Stomach (tissue), 8 donors: ENCODE measurements at regions not wholly inside any gene's neighbourhood (a gene's known extent, or its start where the extent isn't known, plus 50 kb on each side); places are given as distances from the start of the nearest gene placed in this dataset.

ENCODE experiments used
- DNase-seq, 2 donors: peaks; one replicate each; pipeline versions ENCODE4 v3.0.0 to v3.0.0-alpha.2; 2013 to 2019
- H3K27ac ChIP-seq, 5 donors: fragments of 200-600 bp in 4 of 5; sonication (generic) in 4 of 5; one replicate each; pipeline ENCODE4 v1.5.1; 2013 to 2019; ENCODE audit warnings: mild to moderate bottlenecking in 1 of 5, moderate library complexity in 1 of 5
- H3K27me3 ChIP-seq, 3 donors: fragments of 200-600 bp; sonication (generic); one replicate each; pipeline ENCODE4 v1.5.1; 2017 to 2019; ENCODE audit warnings: mixed run types in 1 of 3
- H3K36me3 ChIP-seq, 4 donors: fragments of 200-600 bp; sonication (generic); 1 replicate in 3 of 4; 2 replicates in 1 of 4; pipeline ENCODE4 v1.5.1; 2016 to 2019
- H3K4me1 ChIP-seq, 4 donors: fragments of 200-600 bp; sonication (generic); one replicate each; pipeline ENCODE4 v1.5.1; 2016 to 2019
- H3K4me3 ChIP-seq, 4 donors: fragments of 200-600 bp; sonication (generic) in 3 of 4; one replicate each; pipeline ENCODE4 v1.5.1; 2016 to 2019; ENCODE audit warnings: mild to moderate bottlenecking in 1 of 4
- H3K9me3 ChIP-seq, 4 donors: fragments of 200-600 bp; sonication (generic); one replicate each; pipeline ENCODE4 v1.5.1; 2016 to 2019
- EP300 ChIP-seq: sonication (generic); formaldehyde crosslinking; IDR thresholded peaks from one replicate; pipeline ENCODE4 v1.6.1; 2017; ENCODE audit warnings: antibody characterized with exemption
- POLR2A ChIP-seq, 4 donors: fragments of 450-650 bp; IDR thresholded peaks; one replicate each; pipeline ENCODE4 v1.6.1; 2016; ENCODE audit warnings: antibody characterized with exemption in 4 of 4, control low read depth in 2 of 4, mild to moderate bottlenecking in 1 of 4, moderate library complexity in 1 of 4
- POLR2AphosphoS5 ChIP-seq, 3 donors: sonication (generic); formaldehyde crosslinking; IDR thresholded peaks; one replicate each; pipeline ENCODE4 v1.6.1; 2016; ENCODE audit warnings: antibody characterized with exemption in 3 of 3
- WGBS, 5 donors: extraction: QIAGEN DNeasy Blood & Tissue Kit in 3 of 5; methylation state at CpG; one replicate each; pipeline versions ENCODE4 v1.1.5 to v1.1.7; 2013 to 2018; 5-methylcytosine and 5-hydroxymethylcytosine counted together
- intact Hi-C: fragments of 100-400 bp; cut with DNase I; formaldehyde crosslinking; loops from one replicate; pipeline ENCODE4 v1.15.1; 2023; ENCODE audit warnings: low total_unique reads
- TF ChIP-seq, protein P1 (sequence below), 7 experiments: fragments of 450-650 bp in 4 of 7; fragments of 200-600 bp in 3 of 7; sonication (generic) in 3 of 7; IDR thresholded peaks; one replicate each; pipeline ENCODE4 v1.5.1; 2016 to 2019; ENCODE audit warnings: antibody characterized with exemption in 7 of 7, control low read depth in 2 of 7, mild to moderate bottlenecking in 1 of 7
- donor health status: healthy with polysubstance abuse.
- donor health status: Bipolar disorder and iron deficiency.
- donor health status: healthy.

GRCh38 chr5:2487152-2487763 lies 264.2 kb downstream of the IRX2 start:
- H3K4me1 ChIP-seq = no peaks in the 10 kb centered on the region
- intact Hi-C loops = no loop called here
- H3K9me3 ChIP-seq = peaks cover 0 to 9% (median 6%) of the 10 kb centered on the region in 4 donors
- H3K36me3 ChIP-seq = no peaks in the 10 kb centered on the region
- H3K4me3 ChIP-seq = no peak overlapping the region
- no peak for DNase-seq
- TF ChIP-seq, protein P1, sequence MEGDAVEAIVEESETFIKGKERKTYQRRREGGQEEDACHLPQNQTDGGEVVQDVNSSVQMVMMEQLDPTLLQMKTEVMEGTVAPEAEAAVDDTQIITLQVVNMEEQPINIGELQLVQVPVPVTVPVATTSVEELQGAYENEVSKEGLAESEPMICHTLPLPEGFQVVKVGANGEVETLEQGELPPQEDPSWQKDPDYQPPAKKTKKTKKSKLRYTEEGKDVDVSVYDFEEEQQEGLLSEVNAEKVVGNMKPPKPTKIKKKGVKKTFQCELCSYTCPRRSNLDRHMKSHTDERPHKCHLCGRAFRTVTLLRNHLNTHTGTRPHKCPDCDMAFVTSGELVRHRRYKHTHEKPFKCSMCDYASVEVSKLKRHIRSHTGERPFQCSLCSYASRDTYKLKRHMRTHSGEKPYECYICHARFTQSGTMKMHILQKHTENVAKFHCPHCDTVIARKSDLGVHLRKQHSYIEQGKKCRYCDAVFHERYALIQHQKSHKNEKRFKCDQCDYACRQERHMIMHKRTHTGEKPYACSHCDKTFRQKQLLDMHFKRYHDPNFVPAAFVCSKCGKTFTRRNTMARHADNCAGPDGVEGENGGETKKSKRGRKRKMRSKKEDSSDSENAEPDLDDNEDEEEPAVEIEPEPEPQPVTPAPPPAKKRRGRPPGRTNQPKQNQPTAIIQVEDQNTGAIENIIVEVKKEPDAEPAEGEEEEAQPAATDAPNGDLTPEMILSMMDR (IDR thresholded peaks at IDR 0.05) = no peak
- TF ChIP-seq EP300 (no peak), POLR2AphosphoS5 (IDR thresholded peaks at IDR 0.05) (no peak), POLR2A (IDR thresholded peaks at IDR 0.05) (no peak)
- no peaks in the 10 kb centered on the region for H3K27me3 ChIP-seq
- 69 to 81% (median 76%) methylated on average over 2 of the region's 2 CpGs for WGBS, 5 donors
- H3K27ac ChIP-seq = no peak overlapping the region

DNA sequence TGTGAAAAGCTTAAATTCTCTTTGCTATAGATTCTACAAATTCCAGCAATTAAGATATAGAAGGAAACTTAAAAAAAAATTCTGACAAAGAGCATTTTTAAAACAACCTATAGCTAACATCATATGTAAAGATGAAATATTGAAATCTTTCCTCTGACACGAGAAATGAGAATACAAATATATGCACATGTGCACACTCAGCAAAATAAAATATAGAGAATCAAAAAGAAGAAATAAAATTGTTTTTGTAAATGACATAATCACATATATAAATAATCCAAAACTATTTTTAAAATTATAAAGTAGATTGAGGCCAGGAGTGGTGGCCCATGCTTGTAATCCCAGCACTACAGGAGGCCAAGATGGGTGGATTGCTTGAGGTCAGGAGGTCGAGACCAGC lies 265.1 kb downstream of the IRX2 start:
- intact Hi-C loops = no loop called here
- H3K9me3 ChIP-seq = peaks cover 0 to 18% (median 11%) of the 10 kb centered on the region in 4 donors
- H3K4me3 ChIP-seq = no peak overlapping the region
- no peak overlapping the region for H3K27ac ChIP-seq
- H3K27me3 ChIP-seq = no peaks in the 10 kb centered on the region
- DNase-seq = no peak
- no peaks in the 10 kb centered on the region for H3K36me3 ChIP-seq
- TF ChIP-seq POLR2AphosphoS5 (IDR thresholded peaks at IDR 0.05) = no peak
- no peak for TF ChIP-seq POLR2A (IDR thresholded peaks at IDR 0.05)
- TF ChIP-seq EP300 = no peak
- TF ChIP-seq, protein P1 (IDR thresholded peaks at IDR 0.05) = no peak
- H3K4me1 ChIP-seq = no peaks in the 10 kb centered on the region
- 60 to 76% (median 67%) methylated on average over 2 of the region's 2 CpGs for WGBS, 5 donors

GRCh38 chr5:2482778-2483177 lies 268.7 kb downstream of the IRX2 start:
- no peak for DNase-seq
- Histone ChIP-seq H3K4me3 (no peak overlapping the region), H3K9me3 (peaks cover 0 to 23% (median 13%) of the 10 kb centered on the region in 4 donors)

GRCh38 chr5:2480871-2481270 lies 270.6 kb downstream of the IRX2 start:
- Histone ChIP-seq H3K4me3 (no peak overlapping the region), H3K36me3 (no peaks in the 10 kb centered on the region), H3K4me1 (no peaks in the 10 kb centered on the region), H3K27me3 (no peaks in the 10 kb centered on the region), H3K9me3 (peaks cover 0 to 23% (median 13%) of the 10 kb centered on the region in 4 donors), H3K27ac (no peak overlapping the region)
- intact Hi-C loops = no loop called here
- WGBS, 5 donors = 60 to 83% (median 81%) methylated on average over 4 of the region's 4 CpGs
- TF ChIP-seq POLR2AphosphoS5 (IDR thresholded peaks at IDR 0.05) (no peak), POLR2A (IDR thresholded peaks at IDR 0.05) (no peak), EP300 (no peak)
- TF ChIP-seq, protein P1 (IDR thresholded peaks at IDR 0.05) = no peak
- DNase-seq = no peak

More at GRCh38 chr5:2482778-2483177, 268.7 kb downstream of the IRX2 start:
- Histone ChIP-seq H3K36me3 (no peaks in the 10 kb centered on the region), H3K27ac (no peak overlapping the region), H3K4me1 (no peaks in the 10 kb centered on the region), H3K27me3 (no peaks in the 10 kb centered on the region)
- intact Hi-C loops = no loop called here
- TF ChIP-seq POLR2AphosphoS5 (IDR thresholded peaks at IDR 0.05) (no peak), POLR2A (IDR thresholded peaks at IDR 0.05) (no peak), EP300 (no peak)
- TF ChIP-seq, protein P1 (IDR thresholded peaks at IDR 0.05) = no peak
